ENCODE measurements at regions not wholly inside any gene's neighbourhood (a gene's known extent, or its start where the extent isn't known, plus 50 kb on each side); places are given as distances from the start of the nearest gene placed in this dataset.

GRCh38 chr16:54442864-54443263 is 156.3 kb upstream of the IRX3 start:
- Histone ChIP-seq H3K27ac (no peak overlapping the region), H3K27me3 (replicated peaks; ENCODE audit: insufficient read depth) (no peaks in the 10 kb centered on the region), H3K9me3 (no peaks in the 10 kb centered on the region), H3K4me3 (no peak overlapping the region), H3K36me3 (no peaks in the 10 kb centered on the region), H3K4me1 (ENCODE audit: control insufficient read depth in 1 of 2, low read depth in 2 of 2) (peaks cover 0 to 15% of the 10 kb centered on the region in 2 donors)
- TF ChIP-seq CTCF (IDR thresholded peaks at IDR 0.05): no peak
- ATAC-seq (ENCODE audit: insufficient number of reproducible peaks, low FRiP score, low read depth): no peak
- DNase-seq (ENCODE audit: low spot score): no peak

GRCh38 chr16:54438469-54438868 is 151.9 kb upstream of the IRX3 start:
- ATAC-seq (ENCODE audit: insufficient number of reproducible peaks, low FRiP score, low read depth) (no peak), DNase-seq (ENCODE audit: low spot score) (no peak)
- H3K27me3 ChIP-seq (replicated peaks; ENCODE audit: insufficient read depth): no peaks in the 10 kb centered on the region

GRCh38 chr16:54437921-54438320 is 151.3 kb upstream of the IRX3 start:
- H3K9me3 ChIP-seq: no peaks in the 10 kb centered on the region
- no peaks in the 10 kb centered on the region for H3K27me3 ChIP-seq (replicated peaks; ENCODE audit: insufficient read depth)
- H3K4me3 ChIP-seq: no peak overlapping the region
- TF ChIP-seq CTCF (IDR thresholded peaks at IDR 0.05): no peak
- no peak for ATAC-seq (ENCODE audit: insufficient number of reproducible peaks, low FRiP score, low read depth)
- H3K36me3 ChIP-seq: no peaks in the 10 kb centered on the region
- no peak for DNase-seq (ENCODE audit: low spot score)
- no peak overlapping the region for H3K27ac ChIP-seq
- no peaks in the 10 kb centered on the region for H3K4me1 ChIP-seq (ENCODE audit: control insufficient read depth in 1 of 2, low read depth in 2 of 2)

More at GRCh38 chr16:54438469-54438868, 151.9 kb upstream of the IRX3 start:
- H3K4me3 ChIP-seq: no peak overlapping the region
- H3K27ac ChIP-seq: no peak overlapping the region
- no peaks in the 10 kb centered on the region for H3K36me3 ChIP-seq
- no peak for TF ChIP-seq CTCF (IDR thresholded peaks at IDR 0.05)
- H3K9me3 ChIP-seq: no peaks in the 10 kb centered on the region
- H3K4me1 ChIP-seq (ENCODE audit: control insufficient read depth in 1 of 2, low read depth in 2 of 2): no peaks in the 10 kb centered on the region

GRCh38 chr16:54437401-54437800 is 150.8 kb upstream of the IRX3 start:
- ATAC-seq (ENCODE audit: insufficient number of reproducible peaks, low FRiP score, low read depth) (no peak), DNase-seq (ENCODE audit: low spot score) (no peak)
- H3K36me3 ChIP-seq: no peaks in the 10 kb centered on the region
- no peaks in the 10 kb centered on the region for H3K9me3 ChIP-seq
- no peak for TF ChIP-seq CTCF (IDR thresholded peaks at IDR 0.05)
- H3K27me3 ChIP-seq (replicated peaks; ENCODE audit: insufficient read depth): no peaks in the 10 kb centered on the region
- H3K27ac ChIP-seq: no peak overlapping the region
- no peaks in the 10 kb centered on the region for H3K4me1 ChIP-seq (ENCODE audit: control insufficient read depth in 1 of 2, low read depth in 2 of 2)
- no peak overlapping the region for H3K4me3 ChIP-seq

GRCh38 chr16:54436346-54436745 is 149.8 kb upstream of the IRX3 start:
- no peak for TF ChIP-seq CTCF (IDR thresholded peaks at IDR 0.05)
- DNase-seq (ENCODE audit: low spot score) (no peak), ATAC-seq (ENCODE audit: insufficient number of reproducible peaks, low FRiP score, low read depth) (no peak)
- Histone ChIP-seq H3K9me3 (no peaks in the 10 kb centered on the region), H3K27me3 (replicated peaks; ENCODE audit: insufficient read depth) (no peaks in the 10 kb centered on the region), H3K4me1 (ENCODE audit: control insufficient read depth in 1 of 2, low read depth in 2 of 2) (no peaks in the 10 kb centered on the region), H3K27ac (no peak overlapping the region), H3K4me3 (no peak overlapping the region), H3K36me3 (no peaks in the 10 kb centered on the region)

All from thoracic aorta (tissue), 2 donors.